SK-N-SH treated with all-trans-retinoic acid at 6 μM for 48 hours (cell line): ENCODE measurements at regions not wholly inside any gene's neighbourhood (a gene's known extent, or its start where the extent isn't known, plus 50 kb on each side); places are given as distances from the start of the nearest gene placed in this dataset.

Experiments used
- ARNTL ChIP-seq: fragments of 450-650 bp; formaldehyde crosslinking; IDR thresholded peaks from 2 replicates; pipeline ENCODE4 v1.5.0; 2020; ENCODE audit warnings: low read depth, mild to moderate bottlenecking, moderate library complexity, borderline replicate concordance
- ESRRG ChIP-seq: fragments of 250-450 bp; sonication (Bioruptor Pico); IDR thresholded peaks from 2 replicates; pipeline ENCODE4 v1.6.1; 2021; ENCODE audit warnings: mild to moderate bottlenecking
- OSR1 ChIP-seq: fragments of 250-450 bp; sonication (Bioruptor Pico); IDR thresholded peaks from 2 replicates; pipeline ENCODE4 v1.8.0; 2022; ENCODE audit warnings: moderate library complexity, mild to moderate bottlenecking, inconsistent platforms
- PPARA ChIP-seq: fragments of 250-450 bp; sonication (Bioruptor Pico); IDR thresholded peaks from 2 replicates; pipeline ENCODE4 v1.5.0; 2020; ENCODE audit warnings: mild to moderate bottlenecking, borderline replicate concordance
- TCF4 ChIP-seq: fragments of 250-450 bp; sonication (Bioruptor Pico); IDR thresholded peaks from 2 replicates; pipeline ENCODE4 v1.8.0; 2021; ENCODE audit warnings: mild to moderate bottlenecking, moderate library complexity, borderline replicate concordance
- ZFP30 ChIP-seq: fragments of 450-650 bp; formaldehyde crosslinking; IDR thresholded peaks from 2 replicates; pipeline ENCODE4 v1.5.0; 2022; ENCODE audit warnings: mild to moderate bottlenecking, moderate library complexity
- ZNF8 ChIP-seq: fragments of 450-650 bp; formaldehyde crosslinking; IDR thresholded peaks from 2 replicates; pipeline ENCODE4 v1.5.0; 2020; ENCODE audit warnings: mild to moderate bottlenecking, moderate library complexity
- TF ChIP-seq, protein P1 (sequence below): fragments of 250-450 bp; sonication (Bioruptor Pico); IDR thresholded peaks from 2 replicates; pipeline ENCODE4 v1.5.1; 2021; ENCODE audit warnings: mild to moderate bottlenecking, moderate library complexity
- TF ChIP-seq, protein P2 (sequence below): fragments of 250-450 bp; sonication (Bioruptor Pico); IDR thresholded peaks from 2 replicates; pipeline ENCODE4 v1.8.0; 2020; ENCODE audit warnings: mild to moderate bottlenecking, moderate library complexity, borderline replicate concordance

- no peak for TF ChIP-seq ZFP30 (CRISPR knock-in tag)
- TF ChIP-seq ESRRG (CRISPR knock-in tag) = no peak
- TF ChIP-seq, protein P1, sequence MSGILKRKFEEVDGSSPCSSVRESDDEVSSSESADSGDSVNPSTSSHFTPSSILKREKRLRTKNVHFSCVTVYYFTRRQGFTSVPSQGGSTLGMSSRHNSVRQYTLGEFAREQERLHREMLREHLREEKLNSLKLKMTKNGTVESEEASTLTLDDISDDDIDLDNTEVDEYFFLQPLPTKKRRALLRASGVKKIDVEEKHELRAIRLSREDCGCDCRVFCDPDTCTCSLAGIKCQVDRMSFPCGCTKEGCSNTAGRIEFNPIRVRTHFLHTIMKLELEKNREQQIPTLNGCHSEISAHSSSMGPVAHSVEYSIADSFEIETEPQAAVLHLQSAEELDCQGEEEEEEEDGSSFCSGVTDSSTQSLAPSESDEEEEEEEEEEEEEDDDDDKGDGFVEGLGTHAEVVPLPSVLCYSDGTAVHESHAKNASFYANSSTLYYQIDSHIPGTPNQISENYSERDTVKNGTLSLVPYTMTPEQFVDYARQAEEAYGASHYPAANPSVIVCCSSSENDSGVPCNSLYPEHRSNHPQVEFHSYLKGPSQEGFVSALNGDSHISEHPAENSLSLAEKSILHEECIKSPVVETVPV (CRISPR knock-in tag) = no peak
- TF ChIP-seq PPARA = no peak
- TF ChIP-seq, protein P2, sequence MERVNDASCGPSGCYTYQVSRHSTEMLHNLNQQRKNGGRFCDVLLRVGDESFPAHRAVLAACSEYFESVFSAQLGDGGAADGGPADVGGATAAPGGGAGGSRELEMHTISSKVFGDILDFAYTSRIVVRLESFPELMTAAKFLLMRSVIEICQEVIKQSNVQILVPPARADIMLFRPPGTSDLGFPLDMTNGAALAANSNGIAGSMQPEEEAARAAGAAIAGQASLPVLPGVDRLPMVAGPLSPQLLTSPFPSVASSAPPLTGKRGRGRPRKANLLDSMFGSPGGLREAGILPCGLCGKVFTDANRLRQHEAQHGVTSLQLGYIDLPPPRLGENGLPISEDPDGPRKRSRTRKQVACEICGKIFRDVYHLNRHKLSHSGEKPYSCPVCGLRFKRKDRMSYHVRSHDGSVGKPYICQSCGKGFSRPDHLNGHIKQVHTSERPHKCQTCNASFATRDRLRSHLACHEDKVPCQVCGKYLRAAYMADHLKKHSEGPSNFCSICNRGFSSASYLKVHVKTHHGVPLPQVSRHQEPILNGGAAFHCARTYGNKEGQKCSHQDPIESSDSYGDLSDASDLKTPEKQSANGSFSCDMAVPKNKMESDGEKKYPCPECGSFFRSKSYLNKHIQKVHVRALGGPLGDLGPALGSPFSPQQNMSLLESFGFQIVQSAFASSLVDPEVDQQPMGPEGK (CRISPR knock-in tag) = no peak
- TF ChIP-seq TCF4 (CRISPR knock-in tag) = no peak
- no peak for TF ChIP-seq ZNF8 (CRISPR knock-in tag)
- TF ChIP-seq OSR1 (CRISPR knock-in tag) = no peak
- TF ChIP-seq ARNTL (CRISPR knock-in tag) = no peak
Measured at GRCh38 chr3:144270100-144270499, 298.5 kb downstream of the DIPK2A start.
